ENCODE measurements at regions not wholly inside any gene's neighbourhood (a gene's known extent, or its start where the extent isn't known, plus 50 kb on each side); places are given as distances from the start of the nearest gene placed in this dataset.

GRCh38 chr3:190983875-190984274 lies 121.4 kb upstream of the GMNC start:
- Histone ChIP-seq H4K20me1 (ENCODE audit: control insufficient read depth, insufficient read depth, low read length, poor library complexity, severe bottlenecking) (no peaks in the 10 kb centered on the region), H3K27ac (ENCODE audit: low read length in 2 of 2) (no peak overlapping the region), H3K4me3 (ENCODE audit: control extremely low read depth in 1 of 5, extremely low read depth in 1 of 5, insufficient read depth in 1 of 5, low read depth in 2 of 5, low read length in 4 of 5) (no peak overlapping the region), H3K4me1 (ENCODE audit: control insufficient read depth in 2 of 2, insufficient read depth in 2 of 2, low read length in 2 of 2) (peaks cover 0 to 4% of the 10 kb centered on the region in 2 donors), H3K4me2 (replicated peaks; ENCODE audit: low read depth, low read length, poor library complexity, severe bottlenecking) (no peak overlapping the region), H3K9ac (ENCODE audit: low read length) (no peak overlapping the region), H3K27me3 (replicated peaks in 1 of 4; ENCODE audit: control extremely low read depth in 1 of 4, control insufficient read depth in 3 of 4, insufficient read depth in 4 of 4, low read length in 3 of 4) (no peaks in the 10 kb centered on the region), H3K9me3 (ENCODE audit: control extremely low read depth in 1 of 3, control insufficient read depth in 2 of 3, insufficient read depth in 1 of 3, low read length in 2 of 3) (peaks cover 0 to 16% (median 0%) of the 10 kb centered on the region in 3 donors), H3K36me3 (replicated peaks in 1 of 2; ENCODE audit: control extremely low read depth in 1 of 2, control insufficient read depth in 1 of 2, extremely low read depth in 1 of 2, insufficient read depth in 2 of 2, low read length in 1 of 2) (no peaks in the 10 kb centered on the region), H2AFZ (ENCODE audit: insufficient read depth, low read depth, low read length, poor library complexity, severe bottlenecking) (no peak overlapping the region), H3K79me2 (ENCODE audit: control insufficient read depth, insufficient read depth, low read length) (no peaks in the 10 kb centered on the region)
- no CpG with 5 or more reads among the region's 1 CpG for WGBS (ENCODE audit: insufficient coverage)
- DNase-seq (no peak), ATAC-seq (ENCODE audit: low read depth) (no peak)
- H3K4me1 Mint-ChIP-seq: peaks cover 1% of the 10 kb centered on the region
- no peak overlapping the region for H3K4me3 Mint-ChIP-seq
- no peak overlapping the region for H3K27ac Mint-ChIP-seq
- no peaks in the 10 kb centered on the region for H3K9me3 Mint-ChIP-seq (ENCODE audit: insufficient read depth)
- intact Hi-C loops (cut with micrococcal nuclease): no loop called here
- CTCF ChIA-PET: no interaction called here
- H3K27me3 Mint-ChIP-seq: no peaks in the 10 kb centered on the region
- TF ChIP-seq EZH2 (IDR thresholded peaks at IDR 0.05; ENCODE audit: borderline replicate concordance, insufficient read depth, low read depth, low read length, poor library complexity, severe bottlenecking): no peak
- TF ChIP-seq CTCF (IDR thresholded peaks at IDR 0.05): no peak
- POLR2A ChIA-PET: no interaction called here

DNA sequence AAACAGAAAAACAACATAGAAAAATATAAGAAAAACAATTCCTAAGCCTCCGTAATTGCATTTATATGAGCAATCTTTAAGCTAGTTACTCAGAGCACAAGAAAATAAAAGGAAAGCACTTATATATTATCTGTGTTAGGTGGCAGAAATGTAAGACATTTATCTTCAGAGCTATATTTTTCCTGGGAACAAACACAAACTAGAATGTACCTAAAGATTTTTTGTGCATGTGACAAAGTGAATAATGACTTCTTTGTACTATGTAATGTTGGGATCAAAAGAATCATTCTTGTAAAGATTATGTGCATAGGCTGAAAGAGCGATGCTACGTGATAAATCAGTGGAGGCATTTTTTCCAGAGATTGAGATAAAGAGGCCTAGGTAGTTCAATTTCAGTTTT lies 111.3 kb upstream of the GMNC start:
- Histone ChIP-seq H3K9me3 (ENCODE audit: control extremely low read depth in 1 of 3, control insufficient read depth in 2 of 3, insufficient read depth in 1 of 3, low read length in 2 of 3) (no peaks in the 10 kb centered on the region), H3K36me3 (replicated peaks in 1 of 2; ENCODE audit: control extremely low read depth in 1 of 2, control insufficient read depth in 1 of 2, extremely low read depth in 1 of 2, insufficient read depth in 2 of 2, low read length in 1 of 2) (no peaks in the 10 kb centered on the region), H3K4me1 (ENCODE audit: control insufficient read depth in 2 of 2, insufficient read depth in 2 of 2, low read length in 2 of 2) (no peaks in the 10 kb centered on the region), H3K27ac (ENCODE audit: low read length in 2 of 2) (no peak overlapping the region), H3K79me2 (ENCODE audit: control insufficient read depth, insufficient read depth, low read length) (no peaks in the 10 kb centered on the region), H3K9ac (ENCODE audit: low read length) (no peak overlapping the region), H2AFZ (ENCODE audit: insufficient read depth, low read depth, low read length, poor library complexity, severe bottlenecking) (no peak overlapping the region), H3K4me2 (replicated peaks; ENCODE audit: low read depth, low read length, poor library complexity, severe bottlenecking) (no peak overlapping the region), H3K4me3 (ENCODE audit: control extremely low read depth in 1 of 5, extremely low read depth in 1 of 5, insufficient read depth in 1 of 5, low read depth in 2 of 5, low read length in 4 of 5) (no peak overlapping the region), H4K20me1 (ENCODE audit: control insufficient read depth, insufficient read depth, low read length, poor library complexity, severe bottlenecking) (no peaks in the 10 kb centered on the region), H3K27me3 (replicated peaks in 1 of 4; ENCODE audit: control extremely low read depth in 1 of 4, control insufficient read depth in 3 of 4, insufficient read depth in 4 of 4, low read length in 3 of 4) (no peaks in the 10 kb centered on the region)
- DNase-seq (no peak), ATAC-seq (ENCODE audit: low read depth) (no peak)
- Mint-ChIP-seq H3K27me3 (no peaks in the 10 kb centered on the region), H3K27ac (no peak overlapping the region), H3K4me1 (no peaks in the 10 kb centered on the region), H3K4me3 (no peak overlapping the region), H3K9me3 (ENCODE audit: insufficient read depth) (no peaks in the 10 kb centered on the region)
- no CpG with 5 or more reads among the region's 3 CpGs for whole genome bisulfite sequencing (ENCODE audit: insufficient coverage)
- intact Hi-C loops (cut with micrococcal nuclease): no loop called here
- POLR2A ChIA-PET: no interaction called here
- CTCF ChIA-PET: no interaction called here
- TF ChIP-seq CTCF (IDR thresholded peaks at IDR 0.05) (no peak), EZH2 (IDR thresholded peaks at IDR 0.05; ENCODE audit: borderline replicate concordance, insufficient read depth, low read depth, low read length, poor library complexity, severe bottlenecking) (no peak)

All from B cell (primary cell).